Spleen (tissue), 11 donors: ENCODE measurements at regions not wholly inside any gene's neighbourhood (a gene's known extent, or its start where the extent isn't known, plus 50 kb on each side); places are given as distances from the start of the nearest gene placed in this dataset.

Experiments used
- DNase-seq: peaks from one replicate; pipeline ENCODE4 v3.0.0-alpha.2; 2020
- H3K27ac ChIP-seq, 8 donors: fragments of 200-600 bp; sonication (generic) in 7 of 8; 1 replicate in 4 of 8; 2 replicates in 4 of 8; pipeline versions ENCODE4 v1.5.0 to v1.8.0; 2016 to 2021; ENCODE audit warnings: inconsistent platforms in 4 of 8, mild to moderate bottlenecking in 4 of 8, moderate library complexity in 1 of 8
- H3K27me3 ChIP-seq, 7 donors: fragments of 200-600 bp; sonication (generic) in 6 of 7; replicated peaks in 1 of 7; 1 replicate in 4 of 7; 2 replicates in 3 of 7; pipeline versions ENCODE4 v1.5.0 to v1.8.0; 2016 to 2021; ENCODE audit warnings: inconsistent platforms in 3 of 7, mild to moderate bottlenecking in 1 of 7
- H3K36me3 ChIP-seq, 6 donors: fragments of 200-600 bp; sonication (generic) in 5 of 6; 1 replicate in 4 of 6; 2 replicates in 2 of 6; pipeline versions ENCODE4 v1.5.0 to v1.8.0; 2016 to 2021; ENCODE audit warnings: inconsistent platforms in 2 of 6
- H3K4me1 ChIP-seq, 6 donors: fragments of 200-600 bp; sonication (generic) in 5 of 6; 1 replicate in 3 of 6; 2 replicates in 3 of 6; pipeline versions ENCODE4 v1.5.0 to v1.8.0; 2016 to 2021; ENCODE audit warnings: inconsistent platforms in 3 of 6
- H3K4me3 ChIP-seq, 8 donors: fragments of 200-600 bp; sonication (generic) in 7 of 8; 1 replicate in 4 of 8; 2 replicates in 4 of 8; pipeline versions ENCODE4 v1.5.0 to v1.8.0; 2016 to 2021; ENCODE audit warnings: inconsistent platforms in 4 of 8, mild to moderate bottlenecking in 4 of 8, moderate library complexity in 2 of 8
- H3K9me3 ChIP-seq, 8 donors: fragments of 200-600 bp; sonication (generic) in 7 of 8; 1 replicate in 4 of 8; 2 replicates in 4 of 8; pipeline versions ENCODE4 v1.5.0 to v1.8.0; 2016 to 2021; ENCODE audit warnings: inconsistent platforms in 4 of 8
- POLR2A ChIP-seq, 3 donors: fragments of 450-650 bp; IDR thresholded peaks; one replicate each; pipeline ENCODE4 v1.5.1; 2017; ENCODE audit warnings: antibody characterized with exemption in 3 of 3, mild to moderate bottlenecking in 1 of 3
- POLR2AphosphoS5 ChIP-seq, 3 donors: sonication (generic); formaldehyde crosslinking; IDR thresholded peaks; one replicate each; pipeline ENCODE4 v1.5.1; 2017; ENCODE audit warnings: antibody characterized with exemption in 3 of 3
- WGBS, 5 donors: extraction: QIAGEN DNeasy Blood & Tissue Kit in 3 of 5; methylation state at CpG; one replicate each; pipeline versions ENCODE4 v1.1.5 to v1.1.7; 2013 to 2018; 5-methylcytosine and 5-hydroxymethylcytosine counted together
- intact Hi-C: fragments of 100-400 bp; cut with DNase I; formaldehyde crosslinking; loops from one replicate; pipeline ENCODE4 v1.15.0; 2023; ENCODE audit warnings: low total_unique reads
- TF ChIP-seq, protein P1 (sequence below), 11 experiments: fragments of 200-600 bp in 7 of 11; fragments of 450-650 bp in 4 of 11; sonication (generic) in 4 of 11; IDR thresholded peaks in 8 of 11; conservative IDR thresholded peaks in 3 of 11; 1 replicate in 7 of 11; 2 replicates in 4 of 11; pipeline versions ENCODE4 v1.4.0 to v1.8.0; 2016 to 2021; ENCODE audit warnings: antibody characterized with exemption in 11 of 11, inconsistent platforms in 4 of 11, mild to moderate bottlenecking in 1 of 11
- donor health status: healthy with polysubstance abuse.
- donor health status: DM: no; HTN: no; CAD: no; lungs with moderate emphysema.
- donor health status: DM: no; HTN: no; CAD: no.
- donor health status: Bipolar disorder and iron deficiency.
- donor health status: healthy.
- donor health status: DM: no; HTN: no; CAD: no.
- donor health status: DM: yes; HTN: yes; CAD: no.

DNA sequence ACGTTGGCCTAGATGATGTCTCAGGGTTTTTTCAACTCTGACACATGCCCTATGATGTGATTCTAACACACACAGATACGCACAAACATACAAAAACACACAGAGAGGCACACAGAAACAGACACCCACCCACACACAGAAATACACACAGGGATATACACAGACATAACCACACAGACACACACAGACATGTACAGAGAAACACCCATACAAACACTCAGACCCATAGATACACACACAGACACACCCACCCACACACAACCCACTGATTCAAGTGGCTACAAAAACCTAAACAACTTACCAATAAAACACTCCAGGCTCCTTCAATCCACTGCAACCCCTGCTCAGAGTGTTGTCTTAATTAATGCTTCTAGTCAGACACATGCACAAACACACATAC lies 244.6 kb upstream of the CCL2 start:
- no peak overlapping the region for H3K27ac ChIP-seq
- intact Hi-C loops: no loop called here
- H3K27me3 ChIP-seq: peaks cover 0 to 49% (median 0%) of the 10 kb centered on the region in 7 donors
- H3K4me3 ChIP-seq: no peak overlapping the region
- TF ChIP-seq POLR2AphosphoS5 (IDR thresholded peaks at IDR 0.05) (no peak), POLR2A (IDR thresholded peaks at IDR 0.05) (no peak)
- TF ChIP-seq, protein P1, sequence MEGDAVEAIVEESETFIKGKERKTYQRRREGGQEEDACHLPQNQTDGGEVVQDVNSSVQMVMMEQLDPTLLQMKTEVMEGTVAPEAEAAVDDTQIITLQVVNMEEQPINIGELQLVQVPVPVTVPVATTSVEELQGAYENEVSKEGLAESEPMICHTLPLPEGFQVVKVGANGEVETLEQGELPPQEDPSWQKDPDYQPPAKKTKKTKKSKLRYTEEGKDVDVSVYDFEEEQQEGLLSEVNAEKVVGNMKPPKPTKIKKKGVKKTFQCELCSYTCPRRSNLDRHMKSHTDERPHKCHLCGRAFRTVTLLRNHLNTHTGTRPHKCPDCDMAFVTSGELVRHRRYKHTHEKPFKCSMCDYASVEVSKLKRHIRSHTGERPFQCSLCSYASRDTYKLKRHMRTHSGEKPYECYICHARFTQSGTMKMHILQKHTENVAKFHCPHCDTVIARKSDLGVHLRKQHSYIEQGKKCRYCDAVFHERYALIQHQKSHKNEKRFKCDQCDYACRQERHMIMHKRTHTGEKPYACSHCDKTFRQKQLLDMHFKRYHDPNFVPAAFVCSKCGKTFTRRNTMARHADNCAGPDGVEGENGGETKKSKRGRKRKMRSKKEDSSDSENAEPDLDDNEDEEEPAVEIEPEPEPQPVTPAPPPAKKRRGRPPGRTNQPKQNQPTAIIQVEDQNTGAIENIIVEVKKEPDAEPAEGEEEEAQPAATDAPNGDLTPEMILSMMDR (IDR thresholded peaks at IDR 0.05 in 8 of 11, conservative IDR thresholded peaks at IDR 0.05 in 3 of 11): no peak
- no peak for DNase-seq
- H3K9me3 ChIP-seq: no peaks in the 10 kb centered on the region
- no peaks in the 10 kb centered on the region for H3K36me3 ChIP-seq
- 82 to 91% (median 87%) methylated on average over 2 of the region's 2 CpGs for WGBS, 5 donors
- no peaks in the 10 kb centered on the region for H3K4me1 ChIP-seq

DNA sequence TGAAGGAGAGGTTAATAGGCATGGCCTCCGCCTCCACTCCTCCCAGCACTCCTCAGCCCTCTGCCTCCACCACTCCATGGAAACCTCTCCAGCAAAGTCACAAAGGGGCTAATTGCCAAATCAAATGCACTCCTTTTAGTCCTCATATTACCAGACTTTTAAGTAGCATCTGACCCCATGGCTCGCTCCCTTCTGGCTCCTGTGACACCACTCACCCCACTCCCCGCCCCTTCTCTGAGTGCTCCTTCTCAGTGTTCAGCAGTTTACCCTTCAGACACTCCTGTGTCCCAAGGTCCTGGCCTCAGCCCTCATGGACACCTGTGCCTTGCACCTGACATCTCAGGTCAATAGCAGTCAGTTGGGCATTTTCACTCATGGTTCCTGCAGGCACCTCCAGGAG lies 243.5 kb upstream of the CCL2 start:
- Histone ChIP-seq H3K4me3 (no peak overlapping the region), H3K9me3 (no peaks in the 10 kb centered on the region), H3K27me3 (peaks cover 0 to 40% (median 0%) of the 10 kb centered on the region in 7 donors), H3K4me1 (no peaks in the 10 kb centered on the region), H3K27ac (no peak overlapping the region), H3K36me3 (no peaks in the 10 kb centered on the region)
- 68 to 82% (median 76%) methylated on average over 3 of the region's 3 CpGs for WGBS, 5 donors
- no peak for DNase-seq
- TF ChIP-seq POLR2AphosphoS5 (IDR thresholded peaks at IDR 0.05): no peak
- no peak for TF ChIP-seq POLR2A (IDR thresholded peaks at IDR 0.05)
- TF ChIP-seq, protein P1 (IDR thresholded peaks at IDR 0.05 in 8 of 11, conservative IDR thresholded peaks at IDR 0.05 in 3 of 11): no peak
- intact Hi-C loops: no loop called here

DNA sequence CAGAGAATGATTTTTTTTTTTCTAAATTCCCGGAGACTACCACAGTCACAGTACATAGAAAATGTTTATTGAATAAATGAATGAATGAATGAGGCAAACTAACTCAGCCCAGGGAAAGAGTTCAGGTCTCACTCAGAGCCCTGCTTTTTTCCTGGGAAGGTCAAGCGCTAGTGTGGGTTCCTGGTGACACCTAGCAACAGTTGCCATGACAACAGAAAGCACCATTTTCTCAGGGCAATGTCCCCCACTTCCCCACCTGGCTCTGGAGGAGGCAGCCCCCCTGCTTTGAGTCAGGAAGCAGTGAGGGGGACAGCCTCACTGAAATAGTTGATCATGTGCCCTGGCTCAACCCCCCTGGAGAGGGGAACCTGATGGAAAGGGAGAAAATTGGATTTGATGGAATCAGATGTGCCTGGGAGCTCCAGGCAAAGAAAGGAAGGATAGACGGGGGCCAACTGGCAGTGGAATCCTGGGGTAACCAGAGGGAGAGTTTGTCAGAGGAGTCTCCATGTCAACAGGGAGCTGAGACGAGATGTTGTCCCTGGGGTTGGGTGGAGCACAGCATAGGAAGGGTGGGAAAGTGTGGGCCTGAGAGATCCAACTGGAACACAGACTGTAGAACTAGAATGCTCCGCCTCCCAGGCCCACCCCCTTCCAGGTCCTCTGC lies 242.2 kb upstream of the CCL2 start:
- TF ChIP-seq POLR2AphosphoS5 (IDR thresholded peaks at IDR 0.05) (no peak), POLR2A (IDR thresholded peaks at IDR 0.05) (no peak)
- TF ChIP-seq, protein P1 (IDR thresholded peaks at IDR 0.05 in 8 of 11, conservative IDR thresholded peaks at IDR 0.05 in 3 of 11): no peak
- H3K4me1 ChIP-seq: no peaks in the 10 kb centered on the region
- WGBS, 5 donors: 65 to 81% (median 80%) methylated on average over 5 of the region's 5 CpGs
- no peaks in the 10 kb centered on the region for H3K9me3 ChIP-seq
- no peak overlapping the region for H3K27ac ChIP-seq
- no peak overlapping the region for H3K4me3 ChIP-seq
- intact Hi-C loops: no loop called here
- H3K36me3 ChIP-seq: no peaks in the 10 kb centered on the region
- no peak for DNase-seq
- H3K27me3 ChIP-seq: peaks cover 0 to 27% (median 0%) of the 10 kb centered on the region in 7 donors

DNA sequence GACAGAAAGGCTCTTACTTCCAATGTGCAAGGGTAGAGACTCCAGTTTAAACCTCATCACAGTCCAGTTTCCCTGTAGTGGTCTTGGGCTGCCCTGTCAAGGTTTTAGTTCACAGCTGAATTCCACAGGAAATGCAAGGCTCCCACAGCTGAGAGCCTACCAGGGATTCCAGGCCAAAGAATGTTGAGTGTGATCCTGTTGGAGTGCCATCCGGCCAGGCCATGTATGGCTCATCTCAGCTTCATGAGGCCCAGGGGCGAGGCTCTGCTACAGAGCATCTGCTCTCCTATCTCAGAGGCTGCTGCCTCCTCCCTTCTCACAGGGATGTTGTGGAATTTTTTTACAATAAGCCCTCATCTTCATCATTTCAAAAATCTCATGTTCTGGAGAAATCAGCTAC lies 239.8 kb upstream of the CCL2 start:
- Histone ChIP-seq H3K9me3 (no peaks in the 10 kb centered on the region), H3K27me3 (peaks cover 0 to 14% (median 0%) of the 10 kb centered on the region in 7 donors), H3K36me3 (no peaks in the 10 kb centered on the region), H3K27ac (no peak overlapping the region), H3K4me1 (no peaks in the 10 kb centered on the region), H3K4me3 (no peak overlapping the region)
- 77 to 89% (median 81%) methylated on average over 2 of the region's 2 CpGs for WGBS, 5 donors
- TF ChIP-seq POLR2AphosphoS5 (IDR thresholded peaks at IDR 0.05) (no peak), POLR2A (IDR thresholded peaks at IDR 0.05) (no peak)
- TF ChIP-seq, protein P1 (IDR thresholded peaks at IDR 0.05 in 8 of 11, conservative IDR thresholded peaks at IDR 0.05 in 3 of 11): no peak
- no peak for DNase-seq
- intact Hi-C loops: no loop called here
